ENCODE measurements at regions not wholly inside any gene's neighbourhood (a gene's known extent, or its start where the extent isn't known, plus 50 kb on each side); places are given as distances from the start of the nearest gene placed in this dataset.

DNA sequence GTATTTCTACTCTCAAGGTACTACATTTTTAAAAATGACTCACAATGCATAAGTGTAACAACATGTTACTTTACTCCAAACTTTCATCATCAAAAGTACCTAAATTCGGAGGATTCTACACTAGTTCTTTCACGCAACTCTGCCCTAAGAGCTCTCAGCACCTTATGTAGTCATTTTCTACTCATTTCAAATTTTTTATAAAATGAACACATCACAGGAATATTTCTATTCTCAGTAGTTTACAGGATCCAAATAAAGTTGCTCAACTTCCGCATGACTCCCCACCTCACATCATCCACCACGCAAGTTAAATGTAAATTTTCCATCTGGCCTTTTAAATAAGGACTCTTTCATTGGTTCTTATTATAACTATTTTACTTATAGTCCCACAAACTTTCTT, 344.9 kb upstream of the MANEA start (continued):
- TF ChIP-seq ATF2 (CRISPR knock-in tag; IDR thresholded peaks at IDR 0.05; ENCODE audit: borderline replicate concordance, low read depth) (no peak), FOXP1 (CRISPR knock-in tag; IDR thresholded peaks at IDR 0.05; ENCODE audit: borderline replicate concordance) (no peak), USF1 (CRISPR knock-in tag; IDR thresholded peaks at IDR 0.05) (no peak), ZNF219 (CRISPR knock-in tag; IDR thresholded peaks at IDR 0.05; ENCODE audit: borderline replicate concordance) (no peak)
- TF ChIP-seq, protein P1, sequence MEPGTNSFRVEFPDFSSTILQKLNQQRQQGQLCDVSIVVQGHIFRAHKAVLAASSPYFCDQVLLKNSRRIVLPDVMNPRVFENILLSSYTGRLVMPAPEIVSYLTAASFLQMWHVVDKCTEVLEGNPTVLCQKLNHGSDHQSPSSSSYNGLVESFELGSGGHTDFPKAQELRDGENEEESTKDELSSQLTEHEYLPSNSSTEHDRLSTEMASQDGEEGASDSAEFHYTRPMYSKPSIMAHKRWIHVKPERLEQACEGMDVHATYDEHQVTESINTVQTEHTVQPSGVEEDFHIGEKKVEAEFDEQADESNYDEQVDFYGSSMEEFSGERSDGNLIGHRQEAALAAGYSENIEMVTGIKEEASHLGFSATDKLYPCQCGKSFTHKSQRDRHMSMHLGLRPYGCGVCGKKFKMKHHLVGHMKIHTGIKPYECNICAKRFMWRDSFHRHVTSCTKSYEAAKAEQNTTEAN (CRISPR knock-in tag; IDR thresholded peaks at IDR 0.05), result no peak

DNA sequence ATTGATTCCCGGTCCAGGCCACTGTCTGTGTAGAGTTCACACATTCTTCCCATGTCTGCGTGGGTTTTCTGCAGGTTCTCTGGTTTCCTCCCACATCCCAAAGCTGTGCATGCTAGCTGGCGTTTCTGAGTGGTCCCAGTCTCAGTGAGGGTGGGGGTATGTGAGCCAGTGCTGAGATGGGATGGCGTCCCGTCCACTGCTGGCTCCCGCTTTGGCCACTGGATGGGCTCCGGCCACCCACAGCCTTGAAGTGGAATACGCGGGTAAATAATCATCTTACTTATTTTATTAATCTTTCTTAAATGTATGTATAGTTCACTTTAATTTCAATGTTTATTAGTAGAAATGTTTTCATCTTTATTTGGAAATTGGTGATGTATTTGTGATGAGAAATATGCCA, 343.5 kb upstream of the MANEA start:
- CTCF ChIA-PET, result no interaction called here
- DNase-seq (ENCODE audit: low spot score), result peak; percentile 9
- Mint-ChIP-seq H3K4me1 (peaks cover 4% of the 10 kb centered on the region), H3K36me3 (no peaks in the 10 kb centered on the region), H3K9me3 (no peaks in the 10 kb centered on the region), H3K27ac (no peak overlapping the region), H3K4me3 (no peak overlapping the region), H3K27me3 (ENCODE audit: low read depth) (peaks cover 32% of the 10 kb centered on the region)
- peak; percentile 24; the same call in 1 of the 2 replicates for ATAC-seq
- TF ChIP-seq, protein P2, sequence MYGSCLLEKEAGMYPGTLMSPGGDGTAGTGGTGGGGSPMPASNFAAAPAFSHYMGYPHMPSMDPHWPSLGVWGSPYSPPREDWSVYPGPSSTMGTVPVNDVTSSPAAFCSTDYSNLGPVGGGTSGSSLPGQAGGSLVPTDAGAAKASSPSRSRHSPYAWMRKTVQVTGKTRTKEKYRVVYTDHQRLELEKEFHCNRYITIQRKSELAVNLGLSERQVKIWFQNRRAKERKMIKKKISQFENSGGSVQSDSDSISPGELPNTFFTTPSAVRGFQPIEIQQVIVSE (CRISPR knock-in tag; IDR thresholded peaks at IDR 0.05; ENCODE audit: borderline replicate concordance), result no peak
- TF ChIP-seq TCF7 (CRISPR knock-in tag; IDR thresholded peaks at IDR 0.05; ENCODE audit: low read depth), result no peak
- no peak for TF ChIP-seq ATF2 (CRISPR knock-in tag; IDR thresholded peaks at IDR 0.05; ENCODE audit: borderline replicate concordance, low read depth)
- TF ChIP-seq, protein P3, sequence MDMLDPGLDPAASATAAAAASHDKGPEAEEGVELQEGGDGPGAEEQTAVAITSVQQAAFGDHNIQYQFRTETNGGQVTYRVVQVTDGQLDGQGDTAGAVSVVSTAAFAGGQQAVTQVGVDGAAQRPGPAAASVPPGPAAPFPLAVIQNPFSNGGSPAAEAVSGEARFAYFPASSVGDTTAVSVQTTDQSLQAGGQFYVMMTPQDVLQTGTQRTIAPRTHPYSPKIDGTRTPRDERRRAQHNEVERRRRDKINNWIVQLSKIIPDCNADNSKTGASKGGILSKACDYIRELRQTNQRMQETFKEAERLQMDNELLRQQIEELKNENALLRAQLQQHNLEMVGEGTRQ (CRISPR knock-in tag; IDR thresholded peaks at IDR 0.05), result no peak
- TF ChIP-seq ZNF219 (CRISPR knock-in tag; IDR thresholded peaks at IDR 0.05; ENCODE audit: borderline replicate concordance), result no peak
- POLR2A ChIA-PET, result no interaction called here

DNA sequence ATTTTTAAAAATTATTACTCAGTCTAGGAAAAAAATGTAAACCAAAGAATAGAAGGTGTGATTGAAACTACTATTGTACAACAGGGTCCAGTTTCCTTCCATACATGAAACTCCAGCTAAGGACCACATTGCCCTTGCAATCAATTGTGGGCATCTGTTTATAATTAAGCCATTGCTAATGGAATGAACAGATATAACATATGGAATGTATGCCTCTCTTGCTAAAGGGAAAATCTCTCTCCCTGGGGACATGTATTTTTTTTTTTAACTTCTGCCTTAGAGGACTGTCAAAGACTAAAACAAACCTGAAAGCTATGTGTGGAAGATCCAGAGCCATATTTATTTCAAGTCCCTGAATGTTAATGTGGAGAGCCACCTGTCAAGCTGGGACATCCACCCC, 336.8 kb upstream of the MANEA start:
- Mint-ChIP-seq H3K4me3 (no peak overlapping the region), H3K27ac (no peak overlapping the region), H3K27me3 (ENCODE audit: low read depth) (no peaks in the 10 kb centered on the region), H3K36me3 (no peaks in the 10 kb centered on the region), H3K9me3 (no peaks in the 10 kb centered on the region), H3K4me1 (peaks cover 13% of the 10 kb centered on the region)
- DNase-seq (ENCODE audit: low spot score), result no peak
- ChIA-PET POLR2A (no interaction called here), CTCF (no interaction called here)
- ATAC-seq, result no peak
- TF ChIP-seq, protein P4, sequence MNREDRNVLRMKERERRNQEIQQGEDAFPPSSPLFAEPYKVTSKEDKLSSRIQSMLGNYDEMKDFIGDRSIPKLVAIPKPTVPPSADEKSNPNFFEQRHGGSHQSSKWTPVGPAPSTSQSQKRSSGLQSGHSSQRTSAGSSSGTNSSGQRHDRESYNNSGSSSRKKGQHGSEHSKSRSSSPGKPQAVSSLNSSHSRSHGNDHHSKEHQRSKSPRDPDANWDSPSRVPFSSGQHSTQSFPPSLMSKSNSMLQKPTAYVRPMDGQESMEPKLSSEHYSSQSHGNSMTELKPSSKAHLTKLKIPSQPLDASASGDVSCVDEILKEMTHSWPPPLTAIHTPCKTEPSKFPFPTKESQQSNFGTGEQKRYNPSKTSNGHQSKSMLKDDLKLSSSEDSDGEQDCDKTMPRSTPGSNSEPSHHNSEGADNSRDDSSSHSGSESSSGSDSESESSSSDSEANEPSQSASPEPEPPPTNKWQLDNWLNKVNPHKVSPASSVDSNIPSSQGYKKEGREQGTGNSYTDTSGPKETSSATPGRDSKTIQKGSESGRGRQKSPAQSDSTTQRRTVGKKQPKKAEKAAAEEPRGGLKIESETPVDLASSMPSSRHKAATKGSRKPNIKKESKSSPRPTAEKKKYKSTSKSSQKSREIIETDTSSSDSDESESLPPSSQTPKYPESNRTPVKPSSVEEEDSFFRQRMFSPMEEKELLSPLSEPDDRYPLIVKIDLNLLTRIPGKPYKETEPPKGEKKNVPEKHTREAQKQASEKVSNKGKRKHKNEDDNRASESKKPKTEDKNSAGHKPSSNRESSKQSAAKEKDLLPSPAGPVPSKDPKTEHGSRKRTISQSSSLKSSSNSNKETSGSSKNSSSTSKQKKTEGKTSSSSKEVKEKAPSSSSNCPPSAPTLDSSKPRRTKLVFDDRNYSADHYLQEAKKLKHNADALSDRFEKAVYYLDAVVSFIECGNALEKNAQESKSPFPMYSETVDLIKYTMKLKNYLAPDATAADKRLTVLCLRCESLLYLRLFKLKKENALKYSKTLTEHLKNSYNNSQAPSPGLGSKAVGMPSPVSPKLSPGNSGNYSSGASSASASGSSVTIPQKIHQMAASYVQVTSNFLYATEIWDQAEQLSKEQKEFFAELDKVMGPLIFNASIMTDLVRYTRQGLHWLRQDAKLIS (CRISPR knock-in tag; IDR thresholded peaks at IDR 0.05; ENCODE audit: borderline replicate concordance), result no peak
- TF ChIP-seq, protein P5, sequence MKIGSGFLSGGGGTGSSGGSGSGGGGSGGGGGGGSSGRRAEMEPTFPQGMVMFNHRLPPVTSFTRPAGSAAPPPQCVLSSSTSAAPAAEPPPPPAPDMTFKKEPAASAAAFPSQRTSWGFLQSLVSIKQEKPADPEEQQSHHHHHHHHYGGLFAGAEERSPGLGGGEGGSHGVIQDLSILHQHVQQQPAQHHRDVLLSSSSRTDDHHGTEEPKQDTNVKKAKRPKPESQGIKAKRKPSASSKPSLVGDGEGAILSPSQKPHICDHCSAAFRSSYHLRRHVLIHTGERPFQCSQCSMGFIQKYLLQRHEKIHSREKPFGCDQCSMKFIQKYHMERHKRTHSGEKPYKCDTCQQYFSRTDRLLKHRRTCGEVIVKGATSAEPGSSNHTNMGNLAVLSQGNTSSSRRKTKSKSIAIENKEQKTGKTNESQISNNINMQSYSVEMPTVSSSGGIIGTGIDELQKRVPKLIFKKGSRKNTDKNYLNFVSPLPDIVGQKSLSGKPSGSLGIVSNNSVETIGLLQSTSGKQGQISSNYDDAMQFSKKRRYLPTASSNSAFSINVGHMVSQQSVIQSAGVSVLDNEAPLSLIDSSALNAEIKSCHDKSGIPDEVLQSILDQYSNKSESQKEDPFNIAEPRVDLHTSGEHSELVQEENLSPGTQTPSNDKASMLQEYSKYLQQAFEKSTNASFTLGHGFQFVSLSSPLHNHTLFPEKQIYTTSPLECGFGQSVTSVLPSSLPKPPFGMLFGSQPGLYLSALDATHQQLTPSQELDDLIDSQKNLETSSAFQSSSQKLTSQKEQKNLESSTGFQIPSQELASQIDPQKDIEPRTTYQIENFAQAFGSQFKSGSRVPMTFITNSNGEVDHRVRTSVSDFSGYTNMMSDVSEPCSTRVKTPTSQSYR (CRISPR knock-in tag; IDR thresholded peaks at IDR 0.05), result no peak
- no peak for TF ChIP-seq ETV6 (CRISPR knock-in tag; IDR thresholded peaks at IDR 0.05)
- TF ChIP-seq ELF4 (CRISPR knock-in tag; IDR thresholded peaks at IDR 0.05; ENCODE audit: low read depth), result no peak
- no peak for TF ChIP-seq HMGXB4 (CRISPR knock-in tag; IDR thresholded peaks at IDR 0.05)

Measured in WTC11 (cell line).